WTC11 (cell line): ENCODE measurements at regions not wholly inside any gene's neighbourhood (a gene's known extent, or its start where the extent isn't known, plus 50 kb on each side); places are given as distances from the start of the nearest gene placed in this dataset.

Experiments
- CREB1 ChIP-seq: sonication (generic); formaldehyde crosslinking; IDR thresholded peaks from 2 replicates; pipeline ENCODE4 v1.8.0; 2023; ENCODE audit warnings: mild to moderate bottlenecking, missing genetic modification reagents
- CREM ChIP-seq: sonication (generic); formaldehyde crosslinking; IDR thresholded peaks from 2 replicates; pipeline ENCODE4 v1.8.1; 2022; ENCODE audit warnings: mild to moderate bottlenecking, missing genetic modification reagents, moderate library complexity
- EMX1 ChIP-seq: fragments of 250-450 bp; sonication (Bioruptor Pico); IDR thresholded peaks from 2 replicates; pipeline ENCODE4 v1.8.0; 2021; ENCODE audit warnings: mild to moderate bottlenecking
- GABPB1 ChIP-seq: sonication (generic); formaldehyde crosslinking; IDR thresholded peaks from 2 replicates; pipeline ENCODE4 v1.8.1; 2023; ENCODE audit warnings: mild to moderate bottlenecking, missing genetic modification reagents
- MXD4 ChIP-seq: fragments of 250-450 bp; sonication (Bioruptor Pico); IDR thresholded peaks from 2 replicates; pipeline ENCODE4 v1.8.0; 2021; ENCODE audit warnings: mild to moderate bottlenecking, moderate library complexity, borderline replicate concordance
- NR2C2 ChIP-seq: sonication (generic); formaldehyde crosslinking; IDR thresholded peaks from 2 replicates; pipeline ENCODE4 v1.8.0; 2022; ENCODE audit warnings: mild to moderate bottlenecking, missing genetic modification reagents
- NR3C1 ChIP-seq: sonication (generic); formaldehyde crosslinking; conservative IDR thresholded peaks from 2 replicates; pipeline ENCODE4 v1.8.1; 2023; ENCODE audit warnings: low read depth, mild to moderate bottlenecking, missing genetic modification reagents
- RELA ChIP-seq: sonication (generic); formaldehyde crosslinking; IDR thresholded peaks from 2 replicates; pipeline ENCODE4 v1.8.1; 2022; ENCODE audit warnings: missing genetic modification reagents, mild to moderate bottlenecking, borderline replicate concordance
- SMAD3 ChIP-seq: sonication (generic); formaldehyde crosslinking; IDR thresholded peaks from 2 replicates; pipeline ENCODE4 v1.8.0; 2022; ENCODE audit warnings: missing genetic modification reagents, mild to moderate bottlenecking, borderline replicate concordance
- TF ChIP-seq, protein P1 (sequence below): sonication (generic); formaldehyde crosslinking; IDR thresholded peaks from 2 replicates; pipeline ENCODE4 v1.8.1; 2023; ENCODE audit warnings: mild to moderate bottlenecking, missing genetic modification reagents
- TF ChIP-seq, protein P2 (sequence below): sonication (generic); formaldehyde crosslinking; IDR thresholded peaks from 2 replicates; pipeline ENCODE4 v1.8.1; 2022; ENCODE audit warnings: low read depth, missing genetic modification reagents, borderline replicate concordance
- TF ChIP-seq, protein P3 (sequence below): sonication (generic); formaldehyde crosslinking; IDR thresholded peaks from 2 replicates; pipeline ENCODE4 v1.8.0; 2022; ENCODE audit warnings: mild to moderate bottlenecking, missing genetic modification reagents
- TF ChIP-seq, protein P4 (sequence below): fragments of 200-600 bp; IDR thresholded peaks from 2 replicates; pipeline ENCODE4 v1.8.0; 2022; ENCODE audit warnings: antibody characterized with exemption
- TF ChIP-seq, protein P5 (sequence below): fragments of 250-450 bp; sonication (Bioruptor Pico); IDR thresholded peaks from 2 replicates; pipeline ENCODE4 v1.9.0; 2021; ENCODE audit warnings: mild to moderate bottlenecking

DNA sequence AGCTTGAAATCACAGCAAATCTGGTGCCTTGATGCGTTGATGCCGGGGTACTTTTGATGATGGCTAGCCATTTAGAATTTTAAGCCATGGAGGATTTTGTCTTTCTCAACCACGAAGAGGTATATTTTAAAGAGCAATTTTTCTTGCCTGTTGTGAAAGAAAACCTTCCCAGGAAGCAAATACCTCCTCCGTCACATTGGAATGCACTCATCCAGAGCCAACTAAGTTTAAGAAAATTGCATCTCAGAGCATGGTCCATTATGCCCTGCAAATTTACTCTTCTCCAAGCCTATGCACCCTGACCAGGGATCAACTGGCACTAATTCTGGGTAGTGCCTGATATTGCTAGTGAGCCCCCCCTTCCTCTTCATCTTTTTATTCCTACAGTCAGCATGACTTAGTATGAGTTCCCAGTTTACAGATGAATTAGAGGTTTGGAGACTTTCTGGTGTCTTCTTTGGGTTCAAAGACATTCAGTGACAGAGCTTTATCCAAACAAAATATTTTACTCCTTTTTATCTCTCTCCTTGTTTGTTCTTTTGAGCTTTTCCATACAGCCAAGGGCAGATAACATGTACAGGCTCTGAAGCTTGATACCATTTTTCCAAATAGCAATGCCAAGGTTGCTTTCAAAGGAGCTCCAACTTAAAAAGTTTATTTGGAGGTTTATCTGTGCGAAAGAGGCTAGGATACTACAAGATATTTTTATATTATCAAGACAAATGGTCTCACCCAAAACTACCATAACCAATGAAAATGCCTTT is 56.6 kb upstream of the ANK3 start:
- TF ChIP-seq, protein P1, sequence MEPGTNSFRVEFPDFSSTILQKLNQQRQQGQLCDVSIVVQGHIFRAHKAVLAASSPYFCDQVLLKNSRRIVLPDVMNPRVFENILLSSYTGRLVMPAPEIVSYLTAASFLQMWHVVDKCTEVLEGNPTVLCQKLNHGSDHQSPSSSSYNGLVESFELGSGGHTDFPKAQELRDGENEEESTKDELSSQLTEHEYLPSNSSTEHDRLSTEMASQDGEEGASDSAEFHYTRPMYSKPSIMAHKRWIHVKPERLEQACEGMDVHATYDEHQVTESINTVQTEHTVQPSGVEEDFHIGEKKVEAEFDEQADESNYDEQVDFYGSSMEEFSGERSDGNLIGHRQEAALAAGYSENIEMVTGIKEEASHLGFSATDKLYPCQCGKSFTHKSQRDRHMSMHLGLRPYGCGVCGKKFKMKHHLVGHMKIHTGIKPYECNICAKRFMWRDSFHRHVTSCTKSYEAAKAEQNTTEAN = no peak
- TF ChIP-seq SMAD3 (CRISPR knock-in tag) (no peak), RELA (CRISPR knock-in tag) (no peak), CREM (CRISPR knock-in tag) (no peak), NR3C1 (no peak), NR2C2 (no peak), MXD4 (CRISPR knock-in tag) (no peak), CREB1 (no peak), EMX1 (CRISPR knock-in tag) (no peak), GABPB1 (no peak)
- TF ChIP-seq, protein P2, sequence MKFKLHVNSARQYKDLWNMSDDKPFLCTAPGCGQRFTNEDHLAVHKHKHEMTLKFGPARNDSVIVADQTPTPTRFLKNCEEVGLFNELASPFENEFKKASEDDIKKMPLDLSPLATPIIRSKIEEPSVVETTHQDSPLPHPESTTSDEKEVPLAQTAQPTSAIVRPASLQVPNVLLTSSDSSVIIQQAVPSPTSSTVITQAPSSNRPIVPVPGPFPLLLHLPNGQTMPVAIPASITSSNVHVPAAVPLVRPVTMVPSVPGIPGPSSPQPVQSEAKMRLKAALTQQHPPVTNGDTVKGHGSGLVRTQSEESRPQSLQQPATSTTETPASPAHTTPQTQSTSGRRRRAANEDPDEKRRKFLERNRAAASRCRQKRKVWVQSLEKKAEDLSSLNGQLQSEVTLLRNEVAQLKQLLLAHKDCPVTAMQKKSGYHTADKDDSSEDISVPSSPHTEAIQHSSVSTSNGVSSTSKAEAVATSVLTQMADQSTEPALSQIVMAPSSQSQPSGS (CRISPR knock-in tag) = no peak
- TF ChIP-seq, protein P3, sequence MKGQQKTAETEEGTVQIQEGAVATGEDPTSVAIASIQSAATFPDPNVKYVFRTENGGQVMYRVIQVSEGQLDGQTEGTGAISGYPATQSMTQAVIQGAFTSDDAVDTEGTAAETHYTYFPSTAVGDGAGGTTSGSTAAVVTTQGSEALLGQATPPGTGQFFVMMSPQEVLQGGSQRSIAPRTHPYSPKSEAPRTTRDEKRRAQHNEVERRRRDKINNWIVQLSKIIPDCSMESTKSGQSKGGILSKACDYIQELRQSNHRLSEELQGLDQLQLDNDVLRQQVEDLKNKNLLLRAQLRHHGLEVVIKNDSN (CRISPR knock-in tag) = no peak
- TF ChIP-seq, protein P4, sequence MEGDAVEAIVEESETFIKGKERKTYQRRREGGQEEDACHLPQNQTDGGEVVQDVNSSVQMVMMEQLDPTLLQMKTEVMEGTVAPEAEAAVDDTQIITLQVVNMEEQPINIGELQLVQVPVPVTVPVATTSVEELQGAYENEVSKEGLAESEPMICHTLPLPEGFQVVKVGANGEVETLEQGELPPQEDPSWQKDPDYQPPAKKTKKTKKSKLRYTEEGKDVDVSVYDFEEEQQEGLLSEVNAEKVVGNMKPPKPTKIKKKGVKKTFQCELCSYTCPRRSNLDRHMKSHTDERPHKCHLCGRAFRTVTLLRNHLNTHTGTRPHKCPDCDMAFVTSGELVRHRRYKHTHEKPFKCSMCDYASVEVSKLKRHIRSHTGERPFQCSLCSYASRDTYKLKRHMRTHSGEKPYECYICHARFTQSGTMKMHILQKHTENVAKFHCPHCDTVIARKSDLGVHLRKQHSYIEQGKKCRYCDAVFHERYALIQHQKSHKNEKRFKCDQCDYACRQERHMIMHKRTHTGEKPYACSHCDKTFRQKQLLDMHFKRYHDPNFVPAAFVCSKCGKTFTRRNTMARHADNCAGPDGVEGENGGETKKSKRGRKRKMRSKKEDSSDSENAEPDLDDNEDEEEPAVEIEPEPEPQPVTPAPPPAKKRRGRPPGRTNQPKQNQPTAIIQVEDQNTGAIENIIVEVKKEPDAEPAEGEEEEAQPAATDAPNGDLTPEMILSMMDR = no peak
- TF ChIP-seq, protein P5, sequence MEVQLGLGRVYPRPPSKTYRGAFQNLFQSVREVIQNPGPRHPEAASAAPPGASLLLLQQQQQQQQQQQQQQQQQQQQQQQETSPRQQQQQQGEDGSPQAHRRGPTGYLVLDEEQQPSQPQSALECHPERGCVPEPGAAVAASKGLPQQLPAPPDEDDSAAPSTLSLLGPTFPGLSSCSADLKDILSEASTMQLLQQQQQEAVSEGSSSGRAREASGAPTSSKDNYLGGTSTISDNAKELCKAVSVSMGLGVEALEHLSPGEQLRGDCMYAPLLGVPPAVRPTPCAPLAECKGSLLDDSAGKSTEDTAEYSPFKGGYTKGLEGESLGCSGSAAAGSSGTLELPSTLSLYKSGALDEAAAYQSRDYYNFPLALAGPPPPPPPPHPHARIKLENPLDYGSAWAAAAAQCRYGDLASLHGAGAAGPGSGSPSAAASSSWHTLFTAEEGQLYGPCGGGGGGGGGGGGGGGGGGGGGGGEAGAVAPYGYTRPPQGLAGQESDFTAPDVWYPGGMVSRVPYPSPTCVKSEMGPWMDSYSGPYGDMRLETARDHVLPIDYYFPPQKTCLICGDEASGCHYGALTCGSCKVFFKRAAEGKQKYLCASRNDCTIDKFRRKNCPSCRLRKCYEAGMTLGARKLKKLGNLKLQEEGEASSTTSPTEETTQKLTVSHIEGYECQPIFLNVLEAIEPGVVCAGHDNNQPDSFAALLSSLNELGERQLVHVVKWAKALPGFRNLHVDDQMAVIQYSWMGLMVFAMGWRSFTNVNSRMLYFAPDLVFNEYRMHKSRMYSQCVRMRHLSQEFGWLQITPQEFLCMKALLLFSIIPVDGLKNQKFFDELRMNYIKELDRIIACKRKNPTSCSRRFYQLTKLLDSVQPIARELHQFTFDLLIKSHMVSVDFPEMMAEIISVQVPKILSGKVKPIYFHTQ = no peak
